Tibial artery (tissue), 4 donors: ENCODE measurements at regions not wholly inside any gene's neighbourhood (a gene's known extent, or its start where the extent isn't known, plus 50 kb on each side); places are given as distances from the start of the nearest gene placed in this dataset.

Experiments used
- DNase-seq, 2 donors: peaks; one replicate each; pipeline ENCODE4 v3.0.0-alpha.2; 2019
- H3K27ac ChIP-seq, 2 donors: fragments of 200-600 bp; sonication (generic) in 1 of 2; 1 replicate in 1 of 2; 2 replicates in 1 of 2; pipeline ENCODE4 v1.5.1; 2018 to 2019; ENCODE audit warnings: mild to moderate bottlenecking in 1 of 2
- H3K27me3 ChIP-seq, 2 donors: fragments of 200-600 bp; sonication (generic) in 1 of 2; one replicate each; pipeline versions ENCODE4 v1.5.1 to v1.6.0; 2016 to 2019
- H3K36me3 ChIP-seq, 3 donors: fragments of 200-600 bp; sonication (generic) in 2 of 3; one replicate each; pipeline ENCODE4 v1.5.1; 2016 to 2019; ENCODE audit warnings: mild to moderate bottlenecking in 2 of 3
- H3K4me1 ChIP-seq, 4 donors: fragments of 200-600 bp; sonication (generic) in 2 of 4; 1 replicate in 3 of 4; 2 replicates in 1 of 4; pipeline ENCODE4 v1.5.1; 2016 to 2019
- H3K4me3 ChIP-seq, 2 donors: fragments of 200-600 bp; sonication (generic) in 1 of 2; 1 replicate in 1 of 2; 2 replicates in 1 of 2; pipeline ENCODE4 v1.5.1; 2018 to 2019; ENCODE audit warnings: mild to moderate bottlenecking in 2 of 2
- H3K9me3 ChIP-seq, 3 donors: fragments of 200-600 bp; sonication (generic) in 1 of 3; one replicate each; pipeline ENCODE4 v1.5.1; 2016 to 2019
- CTCF ChIP-seq, 2 experiments: fragments of 200-600 bp in 1 of 2; fragments of 450-650 bp in 1 of 2; IDR thresholded peaks; one replicate each; pipeline ENCODE4 v1.5.1; 2017 to 2019; ENCODE audit warnings: antibody characterized with exemption in 2 of 2, mild to moderate bottlenecking in 1 of 2, moderate library complexity in 1 of 2
- intact Hi-C: fragments of 100-400 bp; cut with DNase I; formaldehyde crosslinking; loops from one replicate; pipeline ENCODE4 v1.15.0; 2023; ENCODE audit warnings: low total_unique reads

- H3K4me1 ChIP-seq = no peaks in the 10 kb centered on the region
- no peak for DNase-seq
- no peak for TF ChIP-seq CTCF (IDR thresholded peaks at IDR 0.05)
- no peak overlapping the region for H3K27ac ChIP-seq
- intact Hi-C loops = no loop called here
- H3K4me3 ChIP-seq = no peak overlapping the region
- H3K27me3 ChIP-seq = no peaks in the 10 kb centered on the region
- H3K36me3 ChIP-seq = no peaks in the 10 kb centered on the region
- no peaks in the 10 kb centered on the region for H3K9me3 ChIP-seq
Measured at GRCh38 chr1:23609971-23610370, 50.7 kb upstream of the ID3 start.
